Cardiac muscle cell (in vitro differentiated cells and primary cell): ENCODE measurements at regions not wholly inside any gene's neighbourhood (a gene's known extent, or its start where the extent isn't known, plus 50 kb on each side); places are given as distances from the start of the nearest gene placed in this dataset.

Experiments used
- DNase-seq, 2 donors: peaks; one replicate each; pipeline versions ENCODE4 v3.0.0 to v3.0.0-alpha.2; 2010 to 2017; ENCODE audit warnings: low read depth in 1 of 2, low spot score in 1 of 2
- H3K27ac ChIP-seq: fragments of 200-600 bp; sonication (generic); 2 replicates; pipeline ENCODE4 v1.5.1; 2016
- H3K27me3 ChIP-seq: fragments of 200-600 bp; sonication (generic); 2 replicates; pipeline ENCODE4 v1.6.0; 2016; ENCODE audit warnings: control low read depth
- H3K36me3 ChIP-seq: fragments of 200-600 bp; sonication (generic); 2 replicates; pipeline ENCODE4 v1.5.1; 2016; ENCODE audit warnings: control low read depth
- H3K4me1 ChIP-seq: fragments of 200-600 bp; sonication (generic); 2 replicates; pipeline ENCODE4 v1.8.1; 2017; ENCODE audit warnings: low read depth, mild to moderate bottlenecking, mixed run types
- H3K4me3 ChIP-seq: fragments of 200-600 bp; sonication (generic); 2 replicates; pipeline ENCODE4 v1.5.1; 2016; ENCODE audit warnings: mild to moderate bottlenecking
- H3K9me3 ChIP-seq: fragments of 200-600 bp; sonication (generic); 2 replicates; pipeline ENCODE4 v1.5.1; 2017; ENCODE audit warnings: low read depth, mild to moderate bottlenecking, control low read depth
- CTCF ChIP-seq: IDR thresholded peaks from 2 replicates; pipeline ENCODE4 v1.5.1; 2012; ENCODE audit warnings: low read depth, mild to moderate bottlenecking, low read length

GRCh38 chr5:123719004-123719403 is 207.0 kb downstream of the CSNK1G3 start:
- H3K27ac ChIP-seq = no peak overlapping the region
- peak in 1 of 2 donors; percentile 18 for DNase-seq
- no peak for TF ChIP-seq CTCF
- H3K36me3 ChIP-seq = no peaks in the 10 kb centered on the region
- H3K9me3 ChIP-seq = no peaks in the 10 kb centered on the region
- no peak overlapping the region for H3K4me3 ChIP-seq
- H3K4me1 ChIP-seq = no peaks in the 10 kb centered on the region
- H3K27me3 ChIP-seq = no peaks in the 10 kb centered on the region

GRCh38 chr5:123718238-123718637 is 206.3 kb downstream of the CSNK1G3 start:
- no peaks in the 10 kb centered on the region for H3K4me1 ChIP-seq

GRCh38 chr5:123717139-123717538 is 205.2 kb downstream of the CSNK1G3 start:
- no peaks in the 10 kb centered on the region for H3K36me3 ChIP-seq
- no peak for TF ChIP-seq CTCF
- H3K27me3 ChIP-seq = no peaks in the 10 kb centered on the region
- H3K9me3 ChIP-seq = no peaks in the 10 kb centered on the region
- H3K4me1 ChIP-seq = no peaks in the 10 kb centered on the region
- no peak overlapping the region for H3K27ac ChIP-seq
- peak in 1 of 2 donors; percentile 74 for DNase-seq
- H3K4me3 ChIP-seq = no peak overlapping the region

More at GRCh38 chr5:123718238-123718637, 206.3 kb downstream of the CSNK1G3 start:
- H3K9me3 ChIP-seq = no peaks in the 10 kb centered on the region
- no peaks in the 10 kb centered on the region for H3K36me3 ChIP-seq
- no peak overlapping the region for H3K27ac ChIP-seq
- no peak for TF ChIP-seq CTCF
- DNase-seq = peak in 1 of 2 donors; percentile 58
- H3K4me3 ChIP-seq = no peak overlapping the region
- no peaks in the 10 kb centered on the region for H3K27me3 ChIP-seq

- Histone ChIP-seq H3K27ac (no peak overlapping the region), H3K9me3 (no peaks in the 10 kb centered on the region), H3K4me3 (no peak overlapping the region), H3K36me3 (no peaks in the 10 kb centered on the region), H3K27me3 (no peaks in the 10 kb centered on the region), H3K4me1 (no peaks in the 10 kb centered on the region)
- DNase-seq = no peak
- TF ChIP-seq CTCF = no peak
Observed at GRCh38 chr5:123710031-123710430, 198.1 kb downstream of the CSNK1G3 start.

DNA sequence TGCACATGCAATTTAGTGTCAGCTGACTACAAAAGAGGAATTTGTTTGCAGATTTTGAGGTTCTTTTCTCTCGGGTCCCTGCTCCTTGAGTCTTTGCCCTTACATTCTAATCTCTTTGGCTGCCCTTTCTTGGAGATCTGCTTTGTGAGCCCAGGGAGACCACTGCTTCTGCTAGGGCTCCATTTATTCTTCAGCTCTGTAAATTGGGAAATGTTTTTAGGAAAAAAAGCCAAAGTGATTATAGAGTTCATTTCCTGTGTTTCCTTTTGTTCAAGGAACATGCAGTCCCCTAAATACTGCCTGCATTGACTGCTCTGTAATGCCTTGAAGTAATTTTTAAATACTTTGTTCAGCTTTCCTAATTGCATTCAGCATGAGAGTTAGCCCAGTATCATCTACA is 197.4 kb downstream of the CSNK1G3 start:
- Histone ChIP-seq H3K9me3 (no peaks in the 10 kb centered on the region), H3K36me3 (no peaks in the 10 kb centered on the region), H3K27ac (no peak overlapping the region), H3K27me3 (no peaks in the 10 kb centered on the region), H3K4me3 (no peak overlapping the region), H3K4me1 (no peaks in the 10 kb centered on the region)
- TF ChIP-seq CTCF = no peak
- peak in 1 of 2 donors; percentile 49 for DNase-seq
